ENCODE measurements at regions not wholly inside any gene's neighbourhood (a gene's known extent, or its start where the extent isn't known, plus 50 kb on each side); places are given as distances from the start of the nearest gene placed in this dataset.

DNA sequence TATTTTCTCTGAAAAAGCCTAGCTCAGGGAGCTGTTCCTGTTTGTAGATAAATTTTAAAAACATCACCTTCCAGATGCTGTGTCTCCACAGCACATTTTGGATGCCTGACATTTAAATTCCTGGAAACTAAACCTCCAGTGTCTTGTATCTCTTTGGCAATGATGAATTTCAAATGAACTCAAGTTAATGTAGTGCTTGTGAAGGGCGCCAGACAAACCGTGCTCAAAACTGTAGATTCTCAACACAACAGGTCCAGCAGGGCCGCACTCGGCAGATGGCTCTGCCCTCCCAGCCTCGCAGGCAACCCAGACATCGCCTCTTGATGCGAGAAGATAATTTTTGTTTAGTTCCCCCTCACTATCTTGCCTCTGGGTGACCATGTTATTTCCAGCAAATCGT, 432.9 kb downstream of the VRK1 start:
- TF ChIP-seq CTCF (conservative IDR thresholded peaks at IDR 0.05) = no peak
- no peak for TF ChIP-seq ZFX (IDR thresholded peaks at IDR 0.05)
